Neural cell (in vitro differentiated cells): ENCODE measurements at regions not wholly inside any gene's neighbourhood (a gene's known extent, or its start where the extent isn't known, plus 50 kb on each side); places are given as distances from the start of the nearest gene placed in this dataset.

ENCODE experiments used
- H2AFZ ChIP-seq: fragments of 200-600, 300-800 bp; sonication (generic), shearing (Covaris generic); 2 replicates; pipeline ENCODE4 v1.6.0; 2014; ENCODE audit warnings: low read depth, mild to moderate bottlenecking, antibody characterized with exemption, low read length, moderate library complexity
- H3F3A ChIP-seq: fragments of 200-600 bp; shearing (Covaris generic); 2 replicates; pipeline ENCODE4 v1.6.1; 2016; ENCODE audit warnings: mild to moderate bottlenecking, moderate library complexity, mixed read lengths, antibody characterized with exemption, low read length; ENCODE audit not compliant: insufficient read depth, poor library complexity, severe bottlenecking
- H3K27ac ChIP-seq: fragments of 200-600, 300-800 bp; sonication (generic), shearing (Covaris generic); 2 replicates; pipeline ENCODE4 v1.5.1; 2014; ENCODE audit warnings: mild to moderate bottlenecking, low read length, moderate library complexity
- H3K27me3 ChIP-seq: fragments of 300-800, 200-600 bp; sonication (generic), shearing (Covaris generic); 2 replicates; pipeline ENCODE4 v1.6.0; 2014; ENCODE audit warnings: mild to moderate bottlenecking, low read depth, low read length, moderate library complexity; ENCODE audit not compliant: insufficient read depth
- H3K36me3 ChIP-seq: fragments of 300-800, 200-600 bp; sonication (generic), shearing (Covaris generic); 2 replicates; pipeline ENCODE4 v1.5.1; 2014; ENCODE audit warnings: mild to moderate bottlenecking, antibody characterized with exemption, low read length, moderate library complexity; ENCODE audit not compliant: insufficient read depth
- H3K4me2 ChIP-seq: fragments of 300-800, 200-600 bp; sonication (generic), shearing (Covaris generic); 2 replicates; pipeline ENCODE4 v1.6.0; 2014; ENCODE audit warnings: mild to moderate bottlenecking, low read length
- H3K4me3 ChIP-seq: fragments of 300-800, 200-600 bp; sonication (generic), shearing (Covaris generic); 2 replicates; pipeline ENCODE4 v1.5.1; 2014; ENCODE audit warnings: mild to moderate bottlenecking, low read length, moderate library complexity
- H3K79me2 ChIP-seq: fragments of 200-600 bp; shearing (Covaris generic); replicated peaks from 2 replicates; pipeline ENCODE4 v1.6.0; 2014; ENCODE audit warnings: mild to moderate bottlenecking, low read length, moderate library complexity; ENCODE audit not compliant: insufficient read depth
- H3K9ac ChIP-seq: fragments of 300-800, 200-600 bp; sonication (generic), shearing (Covaris generic); 2 replicates; pipeline ENCODE4 v1.6.1; 2016; ENCODE audit warnings: mild to moderate bottlenecking, low read length, mixed read lengths
- H3K9me2 ChIP-seq: fragments of 200-600 bp; shearing (Covaris generic); 2 replicates; pipeline ENCODE4 v1.6.1; 2016; ENCODE audit warnings: mild to moderate bottlenecking, low read length, mixed read lengths; ENCODE audit not compliant: insufficient read depth
- H3K9me3 ChIP-seq: fragments of 200-600, 300-800 bp; sonication (generic), shearing (Covaris generic); 2 replicates; pipeline ENCODE4 v1.6.1; 2016; ENCODE audit warnings: mild to moderate bottlenecking, mixed run types, low read length, moderate library complexity, mixed read lengths
- H4K20me1 ChIP-seq: fragments of 200-600 bp; shearing (Covaris generic); 2 replicates; pipeline ENCODE4 v1.6.1; 2016; ENCODE audit warnings: mild to moderate bottlenecking, mixed run types; ENCODE audit not compliant: insufficient read depth
- CTCF ChIP-seq: fragments of 450-650 bp; IDR thresholded peaks from 2 replicates; pipeline ENCODE4 v1.5.1; 2014; ENCODE audit warnings: antibody characterized with exemption, mild to moderate bottlenecking, moderate library complexity; ENCODE audit not compliant: poor library complexity, severe bottlenecking
- EP300 ChIP-seq: fragments of 450-650 bp; conservative IDR thresholded peaks from 2 replicates; pipeline ENCODE4 v1.6.1; 2014; ENCODE audit warnings: antibody characterized with exemption, mild to moderate bottlenecking, moderate library complexity; ENCODE audit not compliant: poor library complexity, severe bottlenecking
- EZH2 ChIP-seq: fragments of 200-600, 300-800 bp; shearing (Covaris generic), sonication (generic); IDR thresholded peaks from 2 replicates; pipeline ENCODE4 v1.6.1; 2014; ENCODE audit warnings: antibody characterized with exemption, low read length, borderline replicate concordance, mild to moderate bottlenecking; ENCODE audit not compliant: insufficient read depth, poor library complexity, severe bottlenecking
- MXI1 ChIP-seq: fragments of 450-650 bp; conservative IDR thresholded peaks from 2 replicates; pipeline ENCODE4 v1.6.1; 2014; ENCODE audit warnings: antibody characterized with exemption, mild to moderate bottlenecking; ENCODE audit not compliant: poor library complexity, severe bottlenecking
- POLR2AphosphoS5 ChIP-seq: IDR thresholded peaks from 2 replicates; pipeline ENCODE4 v1.6.1; 2012
- RAD21 ChIP-seq: fragments of 450-650 bp; conservative IDR thresholded peaks from 2 replicates; pipeline ENCODE4 v1.6.1; 2014; ENCODE audit warnings: antibody characterized with exemption, mild to moderate bottlenecking, moderate library complexity
- REST ChIP-seq: IDR thresholded peaks from 2 replicates; pipeline ENCODE4 v1.6.1; 2012; ENCODE audit warnings: borderline replicate concordance
- SMC3 ChIP-seq: fragments of 450-650 bp; conservative IDR thresholded peaks from 2 replicates; pipeline ENCODE4 v1.6.1; 2014; ENCODE audit warnings: antibody characterized with exemption, mild to moderate bottlenecking, moderate library complexity; ENCODE audit not compliant: poor library complexity
- TAF1 ChIP-seq: IDR thresholded peaks from 2 replicates; pipeline ENCODE4 v1.6.1; 2012; ENCODE audit warnings: low read depth

DNA sequence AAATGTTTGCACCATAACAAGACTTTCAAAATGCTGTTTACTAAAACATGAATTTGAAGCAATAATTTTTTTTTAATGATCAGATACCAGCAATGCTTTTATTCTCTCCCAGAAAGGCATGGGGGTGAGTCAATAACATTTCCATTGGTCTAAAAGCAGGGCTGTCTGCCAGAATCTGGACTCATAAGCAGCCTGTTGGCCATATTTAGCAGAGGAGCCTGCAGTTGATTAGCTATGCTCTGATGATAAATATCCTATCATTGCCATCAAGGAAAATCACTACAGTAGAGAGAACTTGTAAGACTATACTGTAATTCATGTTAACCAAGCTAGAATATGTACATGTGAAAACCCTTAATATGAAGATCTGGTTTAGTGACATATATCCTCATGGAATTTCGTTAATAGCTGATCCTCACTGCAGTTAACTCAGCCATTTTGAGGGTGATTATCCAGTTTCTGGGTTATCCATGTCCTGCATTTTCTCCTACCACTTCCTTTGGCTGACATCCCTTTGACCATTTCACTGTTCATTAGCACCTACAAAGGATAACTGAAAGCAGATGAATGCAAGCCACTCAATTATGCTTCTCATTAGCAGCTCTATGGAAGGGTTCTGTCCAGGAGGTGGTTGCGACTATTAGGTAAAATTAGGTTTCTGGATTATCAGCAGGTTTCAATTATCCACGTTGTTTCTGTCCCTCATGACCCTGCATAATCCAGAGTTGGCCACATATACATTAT, 72.9 kb upstream of the DIAPH2 start:
- H2AFZ ChIP-seq, result no peak overlapping the region
- no peaks in the 10 kb centered on the region for H3K9me2 ChIP-seq
- H3K27me3 ChIP-seq, result no peaks in the 10 kb centered on the region
- H3K9me3 ChIP-seq, result no peaks in the 10 kb centered on the region
- no peak overlapping the region for H3K4me3 ChIP-seq
- no peak for TF ChIP-seq TAF1
- no peak for TF ChIP-seq RAD21
- TF ChIP-seq REST, result no peak
- TF ChIP-seq EP300, result no peak
- TF ChIP-seq EZH2, result no peak
- no peak for TF ChIP-seq POLR2AphosphoS5
- TF ChIP-seq CTCF, result no peak
- TF ChIP-seq MXI1, result no peak
- no peak for TF ChIP-seq SMC3
- H3F3A ChIP-seq, result no peaks in the 10 kb centered on the region
- no peaks in the 10 kb centered on the region for H3K79me2 ChIP-seq
- H3K4me2 ChIP-seq, result no peak overlapping the region
- no peaks in the 10 kb centered on the region for H4K20me1 ChIP-seq
- H3K36me3 ChIP-seq, result no peaks in the 10 kb centered on the region
- H3K9ac ChIP-seq, result no peak overlapping the region
- H3K27ac ChIP-seq, result no peak overlapping the region

DNA sequence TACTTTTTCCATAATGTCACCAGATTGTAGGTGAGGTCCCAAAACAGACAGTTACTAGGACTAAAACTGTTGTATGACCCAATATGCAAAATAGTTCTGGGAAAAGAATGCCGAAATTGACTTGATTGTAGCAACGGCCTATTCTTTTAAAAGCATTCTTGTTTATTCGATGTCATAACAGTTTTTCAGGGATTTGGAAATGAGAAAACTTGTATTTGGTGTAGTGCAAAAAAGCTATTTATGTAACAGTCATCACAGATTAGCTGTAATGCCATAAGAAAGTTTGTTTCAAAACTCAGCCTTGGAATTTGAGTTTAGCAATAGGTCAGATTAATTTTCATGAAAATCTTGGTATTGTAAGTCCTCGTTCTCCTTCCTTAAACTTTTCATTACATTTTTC, 69.2 kb upstream of the DIAPH2 start:
- Histone ChIP-seq H3K27me3 (no peaks in the 10 kb centered on the region), H3K79me2 (no peaks in the 10 kb centered on the region), H3K9me2 (no peaks in the 10 kb centered on the region), H4K20me1 (no peaks in the 10 kb centered on the region), H3F3A (no peaks in the 10 kb centered on the region), H3K36me3 (no peaks in the 10 kb centered on the region), H3K4me2 (no peak overlapping the region), H2AFZ (no peak overlapping the region), H3K4me3 (no peak overlapping the region), H3K27ac (no peak overlapping the region), H3K9me3 (no peaks in the 10 kb centered on the region), H3K9ac (no peak overlapping the region)
- TF ChIP-seq REST (no peak), SMC3 (no peak)
